Ovary (tissue), 3 donors: ENCODE measurements at regions not wholly inside any gene's neighbourhood (a gene's known extent, or its start where the extent isn't known, plus 50 kb on each side); places are given as distances from the start of the nearest gene placed in this dataset.

Source experiments
- CTCF ChIP-seq, 3 donors: fragments of 450-650 bp in 2 of 3; fragments of 200-600 bp in 1 of 3; IDR thresholded peaks; one replicate each; pipeline versions ENCODE4 v1.5.1 to v1.8.0; 2016 to 2022; ENCODE audit warnings: antibody characterized with exemption in 3 of 3, mild to moderate bottlenecking in 1 of 3
- POLR2A ChIP-seq: fragments of 450-650 bp; IDR thresholded peaks from one replicate; pipeline ENCODE4 v1.6.1; 2017; ENCODE audit warnings: antibody characterized with exemption, mild to moderate bottlenecking, moderate library complexity
- donor health status: DM: no; HTN: no; CAD: no.

GRCh38 chr5:93873211-93873736, 131.9 kb upstream of the POU5F2 start:
- no peak for TF ChIP-seq POLR2A
- no peak for TF ChIP-seq CTCF (IDR thresholded peaks at IDR 0.05)
